ENCODE measurements at regions not wholly inside any gene's neighbourhood (a gene's known extent, or its start where the extent isn't known, plus 50 kb on each side); places are given as distances from the start of the nearest gene placed in this dataset.

GRCh38 chr1:199489594-199489993 is 537.9 kb upstream of the NR5A2 start:
- intact Hi-C loops (cut with micrococcal nuclease; ENCODE audit: unreplicated experiment): no loop called here

More at GRCh38 chr1:199489594-199489993, 537.9 kb upstream of the NR5A2 start:
- ChIA-PET SMC1A (ENCODE audit: uncharacterized antibody, unreplicated experiment) (interaction anchor here (1.0 kb wide), 1 partner anchor 12 kb away, joined by 3 read pairs; no protein-coding TSS in a partner anchor), RAD21 (ENCODE audit: unreplicated experiment) (no interaction called here), CTCF (no interaction called here), POLR2A (no interaction called here)
- Histone ChIP-seq H4K20me1 (ENCODE audit: control insufficient read depth, insufficient read depth) (no peaks in the 10 kb centered on the region), H3K9me3 (replicated peaks; ENCODE audit: control insufficient read depth, insufficient read depth, low read length) (no peaks in the 10 kb centered on the region; the same call in 2 of the 3 replicates), H3K79me2 (ENCODE audit: control insufficient read depth, insufficient read depth, low read length) (no peaks in the 10 kb centered on the region), H3K4me1 (ENCODE audit: control insufficient read depth, insufficient read depth, low read length) (no peaks in the 10 kb centered on the region; the same call in 1 of the 2 replicates), H3K36me3 (ENCODE audit: control insufficient read depth in 2 of 2, insufficient read depth in 2 of 2, low read length in 1 of 2) (no peaks in the 10 kb centered on the region), H3K27ac (ENCODE audit: control insufficient read depth, insufficient read depth) (no peak overlapping the region), H3K4me2 (ENCODE audit: control insufficient read depth, insufficient read depth) (no peak overlapping the region), H3K9ac (ENCODE audit: control insufficient read depth, insufficient read depth, low read length) (no peak overlapping the region), H3K27me3 (replicated peaks in 1 of 2; ENCODE audit: control insufficient read depth in 2 of 2, insufficient read depth in 2 of 2, low read length in 1 of 2) (no peaks in the 10 kb centered on the region), H3K4me3 (no peak overlapping the region), H2AFZ (ENCODE audit: control insufficient read depth, low read depth, low read length) (peak overlapping the region; percentile 28)
- ATAC-seq (peak; percentile 52; the same call in 2 of the 3 replicates), DNase-seq (ENCODE audit: low read depth, low spot score) (no peak), FAIRE-seq (no peak)
- TF ChIP-seq MTA3 (IDR thresholded peaks at IDR 0.05; ENCODE audit: borderline replicate concordance, low read length): no peak
- peak; percentile 35 to 41; a peak in 2 of 4 replicates for TF ChIP-seq BHLHE40 (IDR thresholded peaks at IDR 0.05; ENCODE audit: borderline replicate concordance in 1 of 2, low read depth in 2 of 2, low read length in 1 of 2)
- TF ChIP-seq CHD1 (IDR thresholded peaks at IDR 0.05; ENCODE audit: low read depth, low read length): no peak
- no peak for TF ChIP-seq ETV6 (conservative IDR thresholded peaks at IDR 0.05 in 1 of 2, IDR thresholded peaks at IDR 0.05 in 1 of 2; ENCODE audit: borderline replicate concordance in 1 of 2, low read depth in 1 of 2)
- TF ChIP-seq PBX3 (IDR thresholded peaks at IDR 0.05; ENCODE audit: insufficient replicate concordance, low read depth, low read length): no peak
- TF ChIP-seq USF1 (IDR thresholded peaks at IDR 0.05; ENCODE audit: borderline replicate concordance, extremely low read length, insufficient read depth, low read depth, low read length): no peak
- in situ Hi-C loops (cut with MboI): no loop called here
- 0% methylated on average over 3 of the region's 3 CpGs for WGBS (ENCODE audit: insufficient coverage, insufficient replicate concordance, low lambda C conversion rate, missing lambda C conversion rate)
- BruUV-seq (replicated peaks): no TSS peak
